D721Med (cell line): ENCODE measurements at regions not wholly inside any gene's neighbourhood (a gene's known extent, or its start where the extent isn't known, plus 50 kb on each side); places are given as distances from the start of the nearest gene placed in this dataset.

ENCODE experiments used
- DNase-seq: peaks from one replicate; pipeline ENCODE4 v3.0.0; 2011; ENCODE audit warnings: low spot score; ENCODE audit not compliant: insufficient read length
- FAIRE-seq: peaks from 2 replicates; lab custom pipeline; 2011; peaks lifted over from hg19 to GRCh38; lab: Jason Lieb, UNC
- TF ChIP-seq, protein P1 (sequence below): IDR thresholded peaks from 2 replicates; pipeline ENCODE4 v1.5.1; 2012; ENCODE audit warnings: mild to moderate bottlenecking, control low read depth; ENCODE audit not compliant: insufficient read depth; ENCODE audit errors: missing control alignments

GRCh38 chr2:7324706-7325105, 407.5 kb downstream of the RNF144A start:
- FAIRE-seq (no peak), DNase-seq (no peak)
- TF ChIP-seq, protein P1, sequence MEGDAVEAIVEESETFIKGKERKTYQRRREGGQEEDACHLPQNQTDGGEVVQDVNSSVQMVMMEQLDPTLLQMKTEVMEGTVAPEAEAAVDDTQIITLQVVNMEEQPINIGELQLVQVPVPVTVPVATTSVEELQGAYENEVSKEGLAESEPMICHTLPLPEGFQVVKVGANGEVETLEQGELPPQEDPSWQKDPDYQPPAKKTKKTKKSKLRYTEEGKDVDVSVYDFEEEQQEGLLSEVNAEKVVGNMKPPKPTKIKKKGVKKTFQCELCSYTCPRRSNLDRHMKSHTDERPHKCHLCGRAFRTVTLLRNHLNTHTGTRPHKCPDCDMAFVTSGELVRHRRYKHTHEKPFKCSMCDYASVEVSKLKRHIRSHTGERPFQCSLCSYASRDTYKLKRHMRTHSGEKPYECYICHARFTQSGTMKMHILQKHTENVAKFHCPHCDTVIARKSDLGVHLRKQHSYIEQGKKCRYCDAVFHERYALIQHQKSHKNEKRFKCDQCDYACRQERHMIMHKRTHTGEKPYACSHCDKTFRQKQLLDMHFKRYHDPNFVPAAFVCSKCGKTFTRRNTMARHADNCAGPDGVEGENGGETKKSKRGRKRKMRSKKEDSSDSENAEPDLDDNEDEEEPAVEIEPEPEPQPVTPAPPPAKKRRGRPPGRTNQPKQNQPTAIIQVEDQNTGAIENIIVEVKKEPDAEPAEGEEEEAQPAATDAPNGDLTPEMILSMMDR = no peak

- FAIRE-seq (no peak), DNase-seq (no peak)
- TF ChIP-seq, protein P1 = no peak
Measured at GRCh38 chr2:7325186-7325585, 408.0 kb downstream of the RNF144A start.

DNA sequence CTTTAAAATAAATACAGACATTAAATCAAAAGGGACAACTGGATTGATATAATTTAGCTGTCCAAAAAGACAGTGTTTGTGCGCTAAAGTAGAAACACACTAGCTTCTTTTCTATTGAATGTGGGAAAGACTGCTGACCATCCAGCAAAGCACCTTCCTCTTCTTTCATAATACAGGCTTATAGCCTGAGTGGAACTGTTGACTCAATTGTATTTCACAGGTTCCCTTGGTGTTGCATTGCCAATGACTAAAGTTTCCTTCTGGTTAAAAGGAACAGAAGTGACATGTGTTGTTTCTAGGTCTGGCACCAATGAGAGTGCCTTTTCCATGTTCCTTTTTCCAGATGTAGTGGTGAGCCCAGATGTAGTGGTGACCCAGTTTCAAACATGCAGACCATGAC, 412.3 kb downstream of the RNF144A start:
- TF ChIP-seq, protein P1 = no peak
- no peak for FAIRE-seq
- no peak for DNase-seq

DNA sequence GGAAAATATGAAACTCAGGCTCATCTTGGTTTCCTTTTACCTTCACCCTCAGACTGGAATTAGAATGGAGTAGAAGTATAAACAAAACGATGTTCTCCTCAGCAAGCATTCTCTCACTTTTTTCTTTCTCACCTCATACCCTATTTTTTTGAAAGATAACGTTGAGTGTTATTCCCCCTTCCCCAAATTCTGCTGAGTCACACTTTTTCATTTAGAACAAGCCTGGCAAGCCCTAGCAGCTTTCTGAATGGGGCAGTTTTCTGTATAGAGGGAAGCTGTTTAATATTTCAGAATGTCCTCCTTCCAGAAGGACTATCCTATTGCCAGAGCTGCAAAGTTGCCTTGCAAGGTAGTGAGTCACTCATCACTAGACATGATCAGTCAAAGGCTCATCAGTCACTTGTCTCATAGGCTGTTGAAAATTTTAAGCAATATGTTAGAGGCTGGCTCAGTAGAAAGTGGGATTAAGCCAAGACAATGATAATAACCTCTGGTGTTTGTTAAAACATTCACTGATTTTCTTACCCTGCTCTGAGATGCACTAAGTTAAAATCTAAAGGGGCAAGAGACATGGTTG, 416.1 kb downstream of the RNF144A start:
- FAIRE-seq (no peak), DNase-seq (no peak)
- TF ChIP-seq, protein P1 = no peak

DNA sequence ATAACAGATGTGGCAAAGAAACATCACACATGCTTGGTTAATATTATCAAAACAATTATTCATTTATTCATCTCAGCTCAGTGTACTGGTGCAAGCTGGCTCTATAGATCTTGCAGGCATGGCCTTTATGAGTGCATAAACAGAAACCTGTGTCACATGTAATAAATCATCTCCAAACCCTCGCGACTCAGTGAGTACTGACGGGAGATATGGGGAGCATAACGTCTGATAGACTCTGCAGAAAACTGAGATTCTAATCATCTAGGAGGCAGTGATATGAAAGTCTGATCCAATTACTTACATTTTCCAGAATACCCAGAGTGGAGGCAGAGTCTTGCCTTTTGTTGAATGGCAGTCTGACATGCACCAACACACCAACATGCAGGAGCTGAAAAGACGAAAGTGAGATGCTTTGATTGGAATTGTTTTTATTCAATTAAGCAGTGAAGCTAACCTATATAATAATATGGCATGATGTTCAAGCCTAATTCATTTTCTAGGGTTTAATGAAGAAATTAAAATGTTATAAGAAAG, 416.8 kb downstream of the RNF144A start:
- TF ChIP-seq, protein P1 = no peak
- no peak for FAIRE-seq
- DNase-seq = no peak

- DNase-seq = no peak
- FAIRE-seq = no peak
- TF ChIP-seq, protein P1 = no peak
Measured at GRCh38 chr2:7338961-7339360, 421.7 kb downstream of the RNF144A start.

GRCh38 chr2:7346336-7346735, 429.1 kb downstream of the RNF144A start:
- TF ChIP-seq, protein P1 = no peak
- FAIRE-seq (no peak), DNase-seq (no peak)
